ENCODE measurements at regions not wholly inside any gene's neighbourhood (a gene's known extent, or its start where the extent isn't known, plus 50 kb on each side); places are given as distances from the start of the nearest gene placed in this dataset.
"Not testable (repeated sequence)": the region's sequence is repeated elsewhere in the genome, so short reads cannot be mapped to it uniquely, and the experiment has no call there.

- ChIA-PET POLR2A (no interaction called here), CTCF (interaction anchor here (1.0 to 1.6 kb wide), 3 partner anchors 15 to 143 kb away, joined by 3 read pairs; no protein-coding TSS in a partner anchor)
These were observed 557.3 kb downstream of the TMTC2 start for GRCh38 chr12:83244001-83244400.

DNA sequence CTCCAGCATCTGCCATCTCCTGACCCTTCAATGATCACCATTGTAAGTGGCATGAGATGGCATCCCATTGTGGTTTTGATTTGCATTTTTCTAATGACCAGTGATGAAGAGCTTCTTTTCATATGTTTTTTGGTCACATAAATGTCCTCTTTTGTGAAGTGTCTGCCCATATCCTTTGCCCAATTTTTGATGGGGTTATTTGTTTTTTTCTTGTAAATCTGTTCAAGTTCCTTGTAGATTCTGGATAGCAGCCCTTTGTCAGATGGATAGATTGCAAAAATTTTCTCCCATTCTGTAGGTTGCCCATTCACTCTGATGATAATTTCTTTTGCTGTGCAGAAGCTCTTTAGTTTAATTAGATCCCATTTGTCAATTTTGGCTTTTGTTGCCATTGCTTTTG is 547.3 kb downstream of the TMTC2 start:
- DNase-seq (ENCODE audit: extremely low spot score); CTCF ChIA-PET; POLR2A ChIA-PET: not testable (repeated sequence)

More at GRCh38 chr12:83244001-83244400, 557.3 kb downstream of the TMTC2 start:
- no peak for DNase-seq (ENCODE audit: extremely low spot score)
- TF ChIP-seq, protein P1, sequence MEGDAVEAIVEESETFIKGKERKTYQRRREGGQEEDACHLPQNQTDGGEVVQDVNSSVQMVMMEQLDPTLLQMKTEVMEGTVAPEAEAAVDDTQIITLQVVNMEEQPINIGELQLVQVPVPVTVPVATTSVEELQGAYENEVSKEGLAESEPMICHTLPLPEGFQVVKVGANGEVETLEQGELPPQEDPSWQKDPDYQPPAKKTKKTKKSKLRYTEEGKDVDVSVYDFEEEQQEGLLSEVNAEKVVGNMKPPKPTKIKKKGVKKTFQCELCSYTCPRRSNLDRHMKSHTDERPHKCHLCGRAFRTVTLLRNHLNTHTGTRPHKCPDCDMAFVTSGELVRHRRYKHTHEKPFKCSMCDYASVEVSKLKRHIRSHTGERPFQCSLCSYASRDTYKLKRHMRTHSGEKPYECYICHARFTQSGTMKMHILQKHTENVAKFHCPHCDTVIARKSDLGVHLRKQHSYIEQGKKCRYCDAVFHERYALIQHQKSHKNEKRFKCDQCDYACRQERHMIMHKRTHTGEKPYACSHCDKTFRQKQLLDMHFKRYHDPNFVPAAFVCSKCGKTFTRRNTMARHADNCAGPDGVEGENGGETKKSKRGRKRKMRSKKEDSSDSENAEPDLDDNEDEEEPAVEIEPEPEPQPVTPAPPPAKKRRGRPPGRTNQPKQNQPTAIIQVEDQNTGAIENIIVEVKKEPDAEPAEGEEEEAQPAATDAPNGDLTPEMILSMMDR (IDR thresholded peaks at IDR 0.05; ENCODE audit: control extremely low read depth, extremely low read depth, low read depth, missing control alignments) = no peak

DNA sequence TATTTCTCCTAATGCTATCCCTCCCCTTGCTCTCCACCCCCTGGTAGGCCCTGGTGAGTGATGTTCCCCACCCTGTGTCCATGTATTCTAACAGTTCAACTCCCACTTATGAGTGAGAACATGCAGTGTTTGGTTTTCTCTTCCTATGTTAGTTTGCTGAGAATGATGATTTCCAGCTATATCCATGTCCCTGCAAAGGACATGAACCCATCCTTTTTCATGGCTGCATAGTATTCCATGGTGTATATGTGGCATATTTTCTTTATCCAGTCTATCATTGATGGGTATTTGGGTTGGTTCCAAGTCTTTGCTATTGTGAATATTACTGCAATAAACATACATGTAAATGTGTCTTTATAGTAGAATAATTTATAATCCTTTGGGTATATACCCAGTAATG is 540.3 kb downstream of the TMTC2 start:
- CTCF ChIA-PET; DNase-seq (ENCODE audit: extremely low spot score); POLR2A ChIA-PET: not testable (repeated sequence)

- DNase-seq (ENCODE audit: extremely low spot score) = no peak
- TF ChIP-seq, protein P1 (IDR thresholded peaks at IDR 0.05; ENCODE audit: control extremely low read depth, extremely low read depth, low read depth, missing control alignments) = no peak
- CTCF ChIA-PET = interaction anchor here (1.9 to 2.1 kb wide), 2 partner anchors 9 to 29 kb away, joined by 4 to 5 read pairs; no protein-coding TSS in a partner anchor
- POLR2A ChIA-PET = no interaction called here
These were observed 539.1 kb downstream of the TMTC2 start for GRCh38 chr12:83225806-83226205.

DNA sequence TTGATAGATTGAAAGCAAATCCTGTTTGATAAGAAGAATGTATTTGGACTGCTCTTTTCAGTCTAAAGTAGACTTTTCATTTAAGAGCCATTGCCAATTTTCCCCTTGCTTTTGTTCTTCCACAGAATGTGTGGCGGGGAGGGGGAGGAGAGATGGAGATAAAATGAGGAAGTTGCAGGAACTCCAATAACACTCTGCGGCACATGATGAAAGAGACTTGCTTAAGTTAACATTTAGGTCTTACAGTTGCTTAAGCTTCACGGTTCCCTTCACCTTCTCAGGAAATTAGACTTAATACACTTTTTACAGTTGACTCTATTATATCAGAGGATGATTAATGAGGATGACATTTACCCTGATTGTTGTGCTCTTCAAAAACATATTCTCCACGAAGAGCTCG is 537.3 kb downstream of the TMTC2 start:
- CTCF ChIA-PET = interaction anchor here (2.1 kb wide), 1 partner anchor 30 kb away, joined by 4 read pairs; no protein-coding TSS in a partner anchor
- POLR2A ChIA-PET = no interaction called here
- TF ChIP-seq, protein P1 (IDR thresholded peaks at IDR 0.05; ENCODE audit: control extremely low read depth, extremely low read depth, low read depth, missing control alignments) = no peak
- DNase-seq (ENCODE audit: extremely low spot score) = no peak

DNA sequence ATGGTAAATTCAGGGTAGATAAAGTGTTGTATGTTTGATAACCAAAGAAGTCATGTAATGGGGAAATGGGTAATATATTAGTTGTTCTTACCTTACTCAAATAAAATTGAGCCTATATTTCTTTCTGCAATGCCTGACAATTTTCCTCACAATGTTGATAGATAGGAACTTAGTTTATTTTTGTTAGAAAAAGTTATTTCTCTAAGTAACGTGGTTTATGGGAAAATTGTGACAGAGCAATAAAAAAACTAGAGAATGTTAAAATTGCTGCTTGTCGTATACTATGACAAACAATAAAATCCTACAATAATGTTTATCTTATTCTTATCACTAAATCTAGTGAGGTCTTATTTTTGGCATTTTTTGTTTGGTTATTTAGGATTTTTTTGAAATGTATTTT is 534.1 kb downstream of the TMTC2 start:
- TF ChIP-seq, protein P1 (IDR thresholded peaks at IDR 0.05; ENCODE audit: control extremely low read depth, extremely low read depth, low read depth, missing control alignments) = no peak
- no peak for DNase-seq (ENCODE audit: extremely low spot score)
- ChIA-PET POLR2A (no interaction called here), CTCF (no interaction called here)

- TF ChIP-seq, protein P1 (IDR thresholded peaks at IDR 0.05; ENCODE audit: control extremely low read depth, extremely low read depth, low read depth, missing control alignments) = no peak
- POLR2A ChIA-PET = no interaction called here
- no peak for DNase-seq (ENCODE audit: extremely low spot score)
- CTCF ChIA-PET = interaction anchor here (0.9 to 1.6 kb wide), 3 partner anchors 9 to 33 kb away, joined by 4 to 5 read pairs (median 4); no protein-coding TSS in a partner anchor
These were observed 529.5 kb downstream of the TMTC2 start for GRCh38 chr12:83216230-83216629.

- ChIA-PET POLR2A (no interaction called here), CTCF (no interaction called here)
- TF ChIP-seq, protein P1 (IDR thresholded peaks at IDR 0.05; ENCODE audit: control extremely low read depth, extremely low read depth, low read depth, missing control alignments) = no peak
- no peak for DNase-seq (ENCODE audit: extremely low spot score)
These were observed 527.5 kb downstream of the TMTC2 start for GRCh38 chr12:83214185-83214584.

All from GM10248 (cell line).